Esophagus squamous epithelium (tissue), 4 donors: ENCODE measurements at regions not wholly inside any gene's neighbourhood (a gene's known extent, or its start where the extent isn't known, plus 50 kb on each side); places are given as distances from the start of the nearest gene placed in this dataset.

Source experiments
- POLR2A ChIP-seq, 4 donors: fragments of 450-650 bp; IDR thresholded peaks; one replicate each; pipeline ENCODE4 v1.6.1; 2017; ENCODE audit warnings: antibody characterized with exemption in 4 of 4, mild to moderate bottlenecking in 4 of 4, moderate library complexity in 3 of 4
- TF ChIP-seq, protein P1 (sequence below), 6 experiments: fragments of 450-650 bp in 4 of 6; fragments of 200-600 bp in 2 of 6; sonication (generic) in 2 of 6; IDR thresholded peaks; one replicate each; pipeline ENCODE4 v1.5.1; 2016 to 2019; ENCODE audit warnings: antibody characterized with exemption in 6 of 6, mild to moderate bottlenecking in 4 of 6, moderate library complexity in 4 of 6

- TF ChIP-seq, protein P1, sequence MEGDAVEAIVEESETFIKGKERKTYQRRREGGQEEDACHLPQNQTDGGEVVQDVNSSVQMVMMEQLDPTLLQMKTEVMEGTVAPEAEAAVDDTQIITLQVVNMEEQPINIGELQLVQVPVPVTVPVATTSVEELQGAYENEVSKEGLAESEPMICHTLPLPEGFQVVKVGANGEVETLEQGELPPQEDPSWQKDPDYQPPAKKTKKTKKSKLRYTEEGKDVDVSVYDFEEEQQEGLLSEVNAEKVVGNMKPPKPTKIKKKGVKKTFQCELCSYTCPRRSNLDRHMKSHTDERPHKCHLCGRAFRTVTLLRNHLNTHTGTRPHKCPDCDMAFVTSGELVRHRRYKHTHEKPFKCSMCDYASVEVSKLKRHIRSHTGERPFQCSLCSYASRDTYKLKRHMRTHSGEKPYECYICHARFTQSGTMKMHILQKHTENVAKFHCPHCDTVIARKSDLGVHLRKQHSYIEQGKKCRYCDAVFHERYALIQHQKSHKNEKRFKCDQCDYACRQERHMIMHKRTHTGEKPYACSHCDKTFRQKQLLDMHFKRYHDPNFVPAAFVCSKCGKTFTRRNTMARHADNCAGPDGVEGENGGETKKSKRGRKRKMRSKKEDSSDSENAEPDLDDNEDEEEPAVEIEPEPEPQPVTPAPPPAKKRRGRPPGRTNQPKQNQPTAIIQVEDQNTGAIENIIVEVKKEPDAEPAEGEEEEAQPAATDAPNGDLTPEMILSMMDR (IDR thresholded peaks at IDR 0.05): no peak
- TF ChIP-seq POLR2A (IDR thresholded peaks at IDR 0.05): no peak
Observed at GRCh38 chr16:26856271-26856670, 210.5 kb upstream of the C16orf82 start.
